AG10803 (cell line): ENCODE measurements at regions not wholly inside any gene's neighbourhood (a gene's known extent, or its start where the extent isn't known, plus 50 kb on each side); places are given as distances from the start of the nearest gene placed in this dataset.

Experiments
- DNase-seq: peaks from one replicate; pipeline ENCODE4 v3.0.0; 2010; ENCODE audit warnings: low read depth
- H3K4me3 ChIP-seq: 2 replicates; pipeline ENCODE4 v1.5.1; 2011; ENCODE audit warnings: mild to moderate bottlenecking, low read length, control low read depth
- TF ChIP-seq, protein P1 (sequence below): conservative IDR thresholded peaks from 2 replicates; pipeline ENCODE4 v1.5.1; 2011; ENCODE audit warnings: mild to moderate bottlenecking, low read length, control low read depth, inconsistent platforms

DNA sequence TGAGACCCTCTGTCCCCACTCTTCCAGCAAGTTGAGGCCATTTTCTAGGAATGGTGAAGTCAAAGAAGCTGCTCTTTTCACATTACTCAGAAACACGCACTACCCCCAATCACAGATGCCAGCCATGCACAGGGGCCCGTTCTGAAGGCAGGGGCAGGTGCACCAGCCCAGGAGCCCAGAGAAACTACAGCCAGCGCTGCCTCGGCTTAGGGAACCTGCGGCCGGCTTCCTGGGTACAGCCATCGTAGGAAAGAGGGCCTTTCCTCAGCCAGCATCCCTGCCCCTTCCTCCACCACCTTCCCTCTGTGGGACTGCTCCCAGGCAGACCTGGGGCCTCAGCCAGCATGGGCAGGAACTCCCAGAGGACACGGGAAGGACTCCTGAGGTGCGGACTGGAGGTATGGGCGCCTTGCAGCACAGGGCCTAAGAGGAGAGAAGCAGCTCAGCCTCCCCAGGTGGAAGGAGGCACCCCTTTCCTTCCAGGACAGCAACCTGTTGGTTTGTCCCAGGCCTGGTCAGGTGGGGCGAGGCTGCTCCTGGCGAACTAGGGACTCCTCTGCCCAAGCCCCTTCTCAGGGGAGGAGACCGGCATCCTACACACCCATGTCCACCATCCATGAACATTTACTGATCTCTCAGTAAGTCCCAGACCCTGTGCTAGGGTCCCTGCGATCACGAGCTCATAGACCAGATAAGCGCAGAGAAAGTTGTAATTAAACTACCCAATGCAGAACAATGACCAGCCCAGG lies 99.0 kb upstream of the ID2 start:
- no peak for DNase-seq
- TF ChIP-seq, protein P1, sequence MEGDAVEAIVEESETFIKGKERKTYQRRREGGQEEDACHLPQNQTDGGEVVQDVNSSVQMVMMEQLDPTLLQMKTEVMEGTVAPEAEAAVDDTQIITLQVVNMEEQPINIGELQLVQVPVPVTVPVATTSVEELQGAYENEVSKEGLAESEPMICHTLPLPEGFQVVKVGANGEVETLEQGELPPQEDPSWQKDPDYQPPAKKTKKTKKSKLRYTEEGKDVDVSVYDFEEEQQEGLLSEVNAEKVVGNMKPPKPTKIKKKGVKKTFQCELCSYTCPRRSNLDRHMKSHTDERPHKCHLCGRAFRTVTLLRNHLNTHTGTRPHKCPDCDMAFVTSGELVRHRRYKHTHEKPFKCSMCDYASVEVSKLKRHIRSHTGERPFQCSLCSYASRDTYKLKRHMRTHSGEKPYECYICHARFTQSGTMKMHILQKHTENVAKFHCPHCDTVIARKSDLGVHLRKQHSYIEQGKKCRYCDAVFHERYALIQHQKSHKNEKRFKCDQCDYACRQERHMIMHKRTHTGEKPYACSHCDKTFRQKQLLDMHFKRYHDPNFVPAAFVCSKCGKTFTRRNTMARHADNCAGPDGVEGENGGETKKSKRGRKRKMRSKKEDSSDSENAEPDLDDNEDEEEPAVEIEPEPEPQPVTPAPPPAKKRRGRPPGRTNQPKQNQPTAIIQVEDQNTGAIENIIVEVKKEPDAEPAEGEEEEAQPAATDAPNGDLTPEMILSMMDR, result no peak
- H3K4me3 ChIP-seq, result no peak overlapping the region

DNA sequence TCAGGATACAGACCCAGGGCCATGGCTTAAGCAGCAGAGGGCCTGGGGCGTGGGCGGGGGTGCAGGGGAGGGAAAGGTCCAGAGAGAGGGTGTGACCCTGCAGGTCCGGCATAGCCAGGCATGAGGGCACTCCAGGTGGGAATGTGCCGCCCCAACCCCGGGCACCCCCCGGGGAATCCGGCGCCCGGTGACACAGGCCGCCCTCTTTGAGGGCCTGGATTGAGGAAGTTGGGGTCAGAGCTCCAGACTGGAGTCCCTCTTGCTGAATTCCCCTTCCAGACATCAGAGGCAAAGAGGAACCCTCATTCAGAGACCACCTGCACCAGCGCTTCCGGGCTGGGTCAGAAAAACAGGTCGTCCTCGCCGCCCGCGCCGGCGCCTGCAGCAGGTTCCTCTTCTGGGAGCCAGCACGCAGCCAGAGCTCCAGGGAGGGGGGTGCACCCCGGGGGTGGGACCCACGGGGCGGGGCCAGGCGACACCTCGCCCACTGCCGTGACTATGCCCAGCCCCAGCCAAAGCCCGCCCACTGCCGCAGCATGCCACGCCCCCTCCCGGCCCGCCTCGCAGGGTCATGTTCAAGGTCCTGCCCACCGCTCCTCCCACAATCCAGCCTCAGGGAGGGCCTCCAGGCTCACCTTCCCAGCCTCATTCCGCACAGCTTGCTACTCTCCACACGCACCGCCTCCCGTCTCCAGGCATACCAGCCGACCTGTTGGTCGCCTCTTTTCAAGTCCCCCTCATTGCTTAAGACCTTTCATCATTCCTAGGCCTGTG lies 98.3 kb upstream of the ID2 start:
- TF ChIP-seq, protein P1, result no peak
- H3K4me3 ChIP-seq, result no peak overlapping the region
- no peak for DNase-seq

DNA sequence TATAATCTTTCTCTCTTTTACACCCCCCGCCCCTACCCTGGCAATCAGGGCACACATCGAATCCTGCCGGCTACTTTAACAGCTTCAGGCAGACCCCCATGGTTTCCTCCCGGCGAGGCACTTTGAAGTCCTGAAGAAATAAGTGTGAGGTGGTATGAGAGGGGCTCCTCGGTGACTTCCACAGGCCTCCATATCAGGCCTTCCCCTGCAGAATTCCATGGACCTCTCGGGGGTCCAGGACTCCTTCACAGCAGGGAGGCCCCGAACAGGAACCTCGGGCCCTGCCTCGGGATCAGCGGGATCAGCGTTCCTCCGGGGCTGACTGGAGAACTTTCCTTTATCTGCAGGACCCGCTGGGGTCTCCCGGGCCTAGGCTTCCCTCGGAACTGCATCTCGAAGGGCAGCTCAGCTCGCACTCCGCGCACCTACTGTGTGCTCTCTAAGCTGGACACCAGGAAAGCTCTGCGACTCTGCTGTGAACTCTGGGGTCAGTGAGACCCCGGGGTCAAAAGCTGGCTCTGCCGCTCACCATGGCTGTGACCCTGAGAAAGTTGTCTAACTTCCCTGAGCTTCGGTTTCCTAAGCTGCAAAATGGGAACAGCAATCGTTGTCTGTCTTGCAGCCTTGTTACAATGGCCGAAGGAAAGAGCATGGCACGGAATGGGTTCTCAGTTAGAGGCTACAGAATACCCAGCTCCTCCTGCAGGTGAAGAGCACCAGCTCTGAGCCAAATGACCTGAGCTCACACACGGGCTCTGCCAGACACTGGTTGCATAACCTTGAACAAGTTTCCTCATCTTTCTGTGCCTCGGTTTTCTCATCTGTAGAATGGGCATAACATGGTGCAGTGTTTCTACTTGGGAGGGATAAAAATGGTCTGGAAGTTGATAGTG lies 97.4 kb upstream of the ID2 start:
- no peak for DNase-seq
- TF ChIP-seq, protein P1, result no peak
- no peak overlapping the region for H3K4me3 ChIP-seq

DNA sequence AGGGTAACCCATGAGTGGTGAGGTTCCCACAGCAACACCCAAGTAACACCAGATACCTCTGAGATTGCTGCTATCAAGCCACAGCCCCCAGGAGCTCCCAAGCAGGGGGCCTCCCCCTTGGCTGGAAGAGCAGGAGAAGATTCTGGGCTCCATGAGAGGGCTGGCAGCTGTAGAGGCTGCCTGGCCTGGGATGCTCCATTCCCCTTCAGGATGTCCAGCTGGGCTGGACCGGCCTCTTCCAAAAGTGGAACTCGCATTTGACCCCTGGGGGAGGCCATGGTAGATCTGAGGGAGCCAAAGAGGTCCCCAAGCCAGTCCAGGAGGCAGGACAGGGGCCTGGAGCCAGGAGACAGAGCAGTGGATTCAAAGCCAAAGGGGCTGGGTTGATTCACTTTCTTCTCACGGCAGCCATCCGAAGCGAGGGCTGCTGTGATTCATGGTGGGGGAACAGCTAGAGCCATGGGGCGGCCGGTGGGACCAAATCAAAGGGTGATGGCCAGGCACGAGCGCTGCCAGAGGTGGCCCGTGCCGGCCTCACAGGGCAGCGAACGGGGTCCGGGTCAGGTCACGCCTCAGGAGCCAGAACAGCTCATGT lies 95.3 kb upstream of the ID2 start:
- no peak overlapping the region for H3K4me3 ChIP-seq
- no peak for DNase-seq
- TF ChIP-seq, protein P1, result no peak

DNA sequence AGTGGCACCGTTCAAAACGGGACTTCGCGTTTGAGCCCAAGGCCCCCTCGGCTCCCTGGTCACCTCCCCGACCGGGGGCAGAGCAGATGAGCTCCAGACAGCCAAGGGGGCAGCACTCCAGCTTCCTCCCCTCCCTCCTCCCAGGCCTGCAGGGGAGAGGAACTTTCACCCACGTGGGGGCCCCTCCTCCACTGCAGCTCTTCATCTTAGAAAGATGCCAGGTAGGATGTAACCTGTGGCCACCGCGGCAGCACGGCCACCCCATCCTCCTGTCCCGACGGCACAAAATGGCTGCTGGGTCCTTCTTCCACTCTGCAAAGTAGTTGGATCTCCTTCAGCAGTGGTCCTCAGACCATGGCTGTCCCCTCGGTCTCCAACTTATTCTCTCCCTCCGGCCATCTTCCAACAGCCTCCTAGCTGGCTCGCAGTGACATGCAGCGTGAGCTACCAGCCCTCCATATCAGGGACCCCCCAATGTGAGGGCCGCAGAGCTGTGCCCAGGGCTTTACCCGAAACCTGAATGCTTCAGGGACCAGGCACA lies 94.5 kb upstream of the ID2 start:
- TF ChIP-seq, protein P1, result no peak
- no peak for DNase-seq

DNA sequence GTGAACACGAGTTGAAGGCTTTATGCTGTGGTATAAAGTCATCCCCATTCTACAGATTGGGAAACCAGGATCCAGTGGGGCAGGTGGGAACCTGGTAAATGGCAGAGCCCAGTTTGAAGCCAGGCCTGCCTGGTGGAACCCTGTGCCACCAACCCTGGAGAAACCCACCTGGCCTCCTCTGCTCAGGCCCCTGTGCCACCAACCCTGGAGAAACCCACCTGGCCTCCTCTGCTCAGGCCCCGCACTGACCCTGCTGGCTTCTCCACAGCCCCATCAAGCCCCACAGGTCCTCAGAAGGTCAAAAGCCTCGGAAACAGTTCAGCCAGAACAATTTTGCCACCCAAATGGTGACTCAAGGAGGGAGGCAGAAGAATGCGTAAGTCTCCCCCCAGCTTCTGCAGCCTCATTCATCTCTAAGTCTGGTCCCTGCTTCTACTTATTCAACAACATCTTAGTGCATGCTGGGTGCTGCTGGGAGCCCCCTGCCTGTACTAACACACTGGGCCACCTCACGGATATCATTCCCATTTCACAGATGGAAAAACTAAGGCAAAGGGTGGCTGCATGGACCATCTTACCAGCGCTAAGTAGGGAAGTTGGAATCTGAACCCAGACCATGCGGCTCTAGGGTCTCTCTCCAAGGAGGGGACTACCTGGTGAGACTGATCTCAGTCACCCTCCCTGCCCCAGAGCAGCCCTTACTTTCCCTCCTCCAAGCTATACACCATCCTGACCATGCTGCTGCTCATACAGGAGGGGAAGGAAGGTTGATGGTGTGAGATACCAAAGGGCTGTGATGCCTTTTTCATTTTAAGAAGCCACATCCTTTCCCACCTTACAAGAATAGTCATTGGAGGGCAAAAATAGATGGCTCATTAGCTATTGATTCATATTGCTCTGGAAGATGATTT lies 93.7 kb upstream of the ID2 start:
- H3K4me3 ChIP-seq, result no peak overlapping the region
- DNase-seq, result no peak
- TF ChIP-seq, protein P1, result no peak

More for the DNA sequence above, 94.5 kb upstream of the ID2 start:
- no peak overlapping the region for H3K4me3 ChIP-seq
